ENCODE measurements at regions not wholly inside any gene's neighbourhood (a gene's known extent, or its start where the extent isn't known, plus 50 kb on each side); places are given as distances from the start of the nearest gene placed in this dataset.

- ChIA-PET POLR2A (no interaction called here), CTCF (no interaction called here)
- Mint-ChIP-seq H3K4me1 (ENCODE audit: low read depth, unreplicated experiment) (no peaks in the 10 kb centered on the region), H3K27ac (ENCODE audit: unreplicated experiment) (no peak overlapping the region), H3K27me3 (ENCODE audit: insufficient read depth, unreplicated experiment) (no peaks in the 10 kb centered on the region), H3K4me3 (ENCODE audit: unreplicated experiment) (no peak overlapping the region), H3K9me3 (ENCODE audit: unreplicated experiment) (peaks cover 18% of the 10 kb centered on the region), H3K36me3 (ENCODE audit: insufficient read depth, unreplicated experiment) (no peaks in the 10 kb centered on the region)
- Histone ChIP-seq H3K9me3 (no peaks in the 10 kb centered on the region), H3K36me3 (ENCODE audit: control insufficient read depth, insufficient read depth, low read length) (no peaks in the 10 kb centered on the region), H3K4me1 (no peaks in the 10 kb centered on the region), H3K4me3 (ENCODE audit: low read depth, low read length) (no peak overlapping the region), H3K27me3 (replicated peaks; ENCODE audit: control insufficient read depth, insufficient read depth, low read length) (no peaks in the 10 kb centered on the region)
- no TSS peak for BruUV-seq (replicated peaks)
- TF ChIP-seq, protein P1, sequence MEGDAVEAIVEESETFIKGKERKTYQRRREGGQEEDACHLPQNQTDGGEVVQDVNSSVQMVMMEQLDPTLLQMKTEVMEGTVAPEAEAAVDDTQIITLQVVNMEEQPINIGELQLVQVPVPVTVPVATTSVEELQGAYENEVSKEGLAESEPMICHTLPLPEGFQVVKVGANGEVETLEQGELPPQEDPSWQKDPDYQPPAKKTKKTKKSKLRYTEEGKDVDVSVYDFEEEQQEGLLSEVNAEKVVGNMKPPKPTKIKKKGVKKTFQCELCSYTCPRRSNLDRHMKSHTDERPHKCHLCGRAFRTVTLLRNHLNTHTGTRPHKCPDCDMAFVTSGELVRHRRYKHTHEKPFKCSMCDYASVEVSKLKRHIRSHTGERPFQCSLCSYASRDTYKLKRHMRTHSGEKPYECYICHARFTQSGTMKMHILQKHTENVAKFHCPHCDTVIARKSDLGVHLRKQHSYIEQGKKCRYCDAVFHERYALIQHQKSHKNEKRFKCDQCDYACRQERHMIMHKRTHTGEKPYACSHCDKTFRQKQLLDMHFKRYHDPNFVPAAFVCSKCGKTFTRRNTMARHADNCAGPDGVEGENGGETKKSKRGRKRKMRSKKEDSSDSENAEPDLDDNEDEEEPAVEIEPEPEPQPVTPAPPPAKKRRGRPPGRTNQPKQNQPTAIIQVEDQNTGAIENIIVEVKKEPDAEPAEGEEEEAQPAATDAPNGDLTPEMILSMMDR (IDR thresholded peaks at IDR 0.05; ENCODE audit: insufficient read depth in 1 of 2, low read depth in 1 of 2, low read length in 1 of 2, severe bottlenecking in 1 of 2, unreplicated experiment in 1 of 2): no peak
- DNase-seq: no peak
- intact Hi-C loops (cut with micrococcal nuclease; ENCODE audit: unreplicated experiment): no loop called here
Observed at GRCh38 chr13:32946558-32946957, 69.7 kb upstream of the KL start.

DNA sequence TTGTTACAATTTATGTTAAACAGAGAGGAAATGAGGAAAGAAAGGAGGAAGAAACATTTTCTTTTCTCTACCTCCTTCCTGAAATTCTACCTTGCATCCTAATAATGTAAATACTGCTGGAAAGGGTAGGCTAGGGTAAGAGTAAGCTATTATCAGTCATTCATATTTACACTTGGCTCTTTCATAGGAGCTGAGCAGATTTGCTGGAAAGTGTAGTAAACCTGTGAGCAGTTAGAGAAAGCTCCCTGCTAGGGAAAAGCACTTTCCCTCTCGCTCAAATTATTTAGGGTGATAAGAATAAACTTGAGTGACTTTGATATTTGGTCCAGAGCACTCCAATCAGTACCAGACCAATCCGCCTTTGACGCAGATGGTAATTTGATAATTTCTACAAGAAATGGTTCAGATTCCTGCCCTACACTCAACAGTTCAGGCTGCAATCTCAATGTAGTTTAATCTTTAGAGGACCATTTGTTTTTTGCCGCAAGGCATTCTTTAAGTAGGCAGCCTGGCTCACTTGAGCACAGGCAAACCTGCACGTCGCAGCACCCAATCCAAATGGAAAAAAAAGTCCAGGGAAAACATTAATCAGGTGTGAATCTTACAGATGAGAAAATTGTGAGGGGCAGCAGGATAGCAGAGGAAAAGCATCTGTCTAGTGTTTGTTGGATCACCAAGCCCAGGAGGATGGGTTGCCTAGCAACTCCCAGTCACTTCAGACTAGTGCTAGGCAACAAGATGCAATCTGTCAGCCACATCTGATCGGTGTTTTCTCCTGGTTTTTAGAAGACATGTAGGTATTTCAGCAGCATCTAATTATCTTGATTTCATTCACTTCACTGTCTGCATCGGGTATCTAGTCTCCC lies 68.6 kb upstream of the KL start:
- Mint-ChIP-seq H3K27me3 (ENCODE audit: insufficient read depth, unreplicated experiment) (peaks cover 2% of the 10 kb centered on the region), H3K4me3 (ENCODE audit: unreplicated experiment) (no peak overlapping the region), H3K9me3 (ENCODE audit: unreplicated experiment) (peaks cover 18% of the 10 kb centered on the region), H3K4me1 (ENCODE audit: low read depth, unreplicated experiment) (no peaks in the 10 kb centered on the region), H3K36me3 (ENCODE audit: insufficient read depth, unreplicated experiment) (no peaks in the 10 kb centered on the region), H3K27ac (ENCODE audit: unreplicated experiment) (no peak overlapping the region)
- no TSS peak for BruUV-seq (replicated peaks)
- Histone ChIP-seq H3K4me3 (ENCODE audit: low read depth, low read length) (no peak overlapping the region), H3K36me3 (ENCODE audit: control insufficient read depth, insufficient read depth, low read length) (no peaks in the 10 kb centered on the region), H3K9me3 (no peaks in the 10 kb centered on the region), H3K27me3 (replicated peaks; ENCODE audit: control insufficient read depth, insufficient read depth, low read length) (no peaks in the 10 kb centered on the region), H3K4me1 (no peaks in the 10 kb centered on the region)
- DNase-seq: no peak
- ChIA-PET POLR2A (no interaction called here), CTCF (no interaction called here)
- intact Hi-C loops (cut with micrococcal nuclease; ENCODE audit: unreplicated experiment): no loop called here
- TF ChIP-seq, protein P1 (IDR thresholded peaks at IDR 0.05; ENCODE audit: insufficient read depth in 1 of 2, low read depth in 1 of 2, low read length in 1 of 2, severe bottlenecking in 1 of 2, unreplicated experiment in 1 of 2): no peak

DNA sequence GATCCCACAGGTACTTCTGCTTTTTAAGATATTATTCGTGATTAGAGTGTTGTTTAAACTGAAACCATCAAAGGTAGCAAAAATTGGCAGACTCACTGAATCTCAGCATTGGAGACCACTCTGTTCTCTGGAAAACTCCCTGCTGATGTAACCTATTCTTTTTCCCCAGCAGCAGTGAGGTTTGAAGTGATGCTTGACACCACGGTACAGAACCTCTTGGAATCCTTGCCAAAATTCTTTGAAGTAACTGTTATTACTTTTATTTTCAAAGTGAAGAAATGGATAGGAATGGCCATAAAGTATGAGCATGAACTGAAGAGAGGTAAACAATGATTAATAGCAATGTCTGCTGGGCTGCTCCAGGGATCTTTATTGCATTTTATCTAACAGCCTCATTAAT lies 66.4 kb upstream of the KL start:
- TF ChIP-seq, protein P1 (IDR thresholded peaks at IDR 0.05; ENCODE audit: insufficient read depth in 1 of 2, low read depth in 1 of 2, low read length in 1 of 2, severe bottlenecking in 1 of 2, unreplicated experiment in 1 of 2): no peak
- no peaks in the 10 kb centered on the region for H3K4me1 ChIP-seq
- no peaks in the 10 kb centered on the region for H3K9me3 ChIP-seq
- peaks cover 13% of the 10 kb centered on the region for H3K9me3 Mint-ChIP-seq (ENCODE audit: unreplicated experiment)
- peaks cover 2% of the 10 kb centered on the region for H3K27me3 Mint-ChIP-seq (ENCODE audit: insufficient read depth, unreplicated experiment)
- no peak overlapping the region for H3K27ac Mint-ChIP-seq (ENCODE audit: unreplicated experiment)
- no peak overlapping the region for H3K4me3 ChIP-seq (ENCODE audit: low read depth, low read length)
- H3K36me3 ChIP-seq (ENCODE audit: control insufficient read depth, insufficient read depth, low read length): no peaks in the 10 kb centered on the region
- no peaks in the 10 kb centered on the region for H3K27me3 ChIP-seq (replicated peaks; ENCODE audit: control insufficient read depth, insufficient read depth, low read length)
- CTCF ChIA-PET: no interaction called here
- no peaks in the 10 kb centered on the region for H3K4me1 Mint-ChIP-seq (ENCODE audit: low read depth, unreplicated experiment)
- no peak for DNase-seq
- POLR2A ChIA-PET: no interaction called here
- no peak overlapping the region for H3K4me3 Mint-ChIP-seq (ENCODE audit: unreplicated experiment)
- no TSS peak for BruUV-seq (replicated peaks)
- H3K36me3 Mint-ChIP-seq (ENCODE audit: insufficient read depth, unreplicated experiment): no peaks in the 10 kb centered on the region
- intact Hi-C loops (cut with micrococcal nuclease; ENCODE audit: unreplicated experiment): no loop called here

Data from Caco-2 (cell line).